ENCODE measurements at regions not wholly inside any gene's neighbourhood (a gene's known extent, or its start where the extent isn't known, plus 50 kb on each side); places are given as distances from the start of the nearest gene placed in this dataset.

- RAD21 ChIA-PET (ENCODE audit: unreplicated experiment): no interaction called here
- TF ChIP-seq ASH2L (IDR thresholded peaks at IDR 0.05; ENCODE audit: borderline replicate concordance, low read depth): no peak
- TF ChIP-seq ZNF24 (IDR thresholded peaks at IDR 0.05): no peak
- TF ChIP-seq POU2F2 (IDR thresholded peaks at IDR 0.05; ENCODE audit: borderline replicate concordance, low read depth, low read length): no peak
- TF ChIP-seq, protein P1, sequence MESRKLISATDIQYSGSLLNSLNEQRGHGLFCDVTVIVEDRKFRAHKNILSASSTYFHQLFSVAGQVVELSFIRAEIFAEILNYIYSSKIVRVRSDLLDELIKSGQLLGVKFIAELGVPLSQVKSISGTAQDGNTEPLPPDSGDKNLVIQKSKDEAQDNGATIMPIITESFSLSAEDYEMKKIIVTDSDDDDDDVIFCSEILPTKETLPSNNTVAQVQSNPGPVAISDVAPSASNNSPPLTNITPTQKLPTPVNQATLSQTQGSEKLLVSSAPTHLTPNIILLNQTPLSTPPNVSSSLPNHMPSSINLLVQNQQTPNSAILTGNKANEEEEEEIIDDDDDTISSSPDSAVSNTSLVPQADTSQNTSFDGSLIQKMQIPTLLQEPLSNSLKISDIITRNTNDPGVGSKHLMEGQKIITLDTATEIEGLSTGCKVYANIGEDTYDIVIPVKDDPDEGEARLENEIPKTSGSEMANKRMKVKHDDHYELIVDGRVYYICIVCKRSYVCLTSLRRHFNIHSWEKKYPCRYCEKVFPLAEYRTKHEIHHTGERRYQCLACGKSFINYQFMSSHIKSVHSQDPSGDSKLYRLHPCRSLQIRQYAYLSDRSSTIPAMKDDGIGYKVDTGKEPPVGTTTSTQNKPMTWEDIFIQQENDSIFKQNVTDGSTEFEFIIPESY (IDR thresholded peaks at IDR 0.05): no peak
- no peak for TF ChIP-seq EED (IDR thresholded peaks at IDR 0.05; ENCODE audit: low read depth)
- TF ChIP-seq, protein P2, sequence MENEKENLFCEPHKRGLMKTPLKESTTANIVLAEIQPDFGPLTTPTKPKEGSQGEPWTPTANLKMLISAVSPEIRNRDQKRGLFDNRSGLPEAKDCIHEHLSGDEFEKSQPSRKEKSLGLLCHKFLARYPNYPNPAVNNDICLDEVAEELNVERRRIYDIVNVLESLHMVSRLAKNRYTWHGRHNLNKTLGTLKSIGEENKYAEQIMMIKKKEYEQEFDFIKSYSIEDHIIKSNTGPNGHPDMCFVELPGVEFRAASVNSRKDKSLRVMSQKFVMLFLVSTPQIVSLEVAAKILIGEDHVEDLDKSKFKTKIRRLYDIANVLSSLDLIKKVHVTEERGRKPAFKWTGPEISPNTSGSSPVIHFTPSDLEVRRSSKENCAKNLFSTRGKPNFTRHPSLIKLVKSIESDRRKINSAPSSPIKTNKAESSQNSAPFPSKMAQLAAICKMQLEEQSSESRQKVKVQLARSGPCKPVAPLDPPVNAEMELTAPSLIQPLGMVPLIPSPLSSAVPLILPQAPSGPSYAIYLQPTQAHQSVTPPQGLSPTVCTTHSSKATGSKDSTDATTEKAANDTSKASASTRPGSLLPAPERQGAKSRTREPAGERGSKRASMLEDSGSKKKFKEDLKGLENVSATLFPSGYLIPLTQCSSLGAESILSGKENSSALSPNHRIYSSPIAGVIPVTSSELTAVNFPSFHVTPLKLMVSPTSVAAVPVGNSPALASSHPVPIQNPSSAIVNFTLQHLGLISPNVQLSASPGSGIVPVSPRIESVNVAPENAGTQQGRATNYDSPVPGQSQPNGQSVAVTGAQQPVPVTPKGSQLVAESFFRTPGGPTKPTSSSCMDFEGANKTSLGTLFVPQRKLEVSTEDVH (IDR thresholded peaks at IDR 0.05; ENCODE audit: low read depth, partially characterized antibody): no peak
- TF ChIP-seq IKZF1 (conservative IDR thresholded peaks at IDR 0.05): no peak
- TF ChIP-seq ESRRA (IDR thresholded peaks at IDR 0.05; ENCODE audit: low read length): no peak
- TF ChIP-seq JUNB (IDR thresholded peaks at IDR 0.05): no peak
- no peak for TF ChIP-seq KLF5 (IDR thresholded peaks at IDR 0.05; ENCODE audit: partially characterized antibody)
- TF ChIP-seq, protein P3, sequence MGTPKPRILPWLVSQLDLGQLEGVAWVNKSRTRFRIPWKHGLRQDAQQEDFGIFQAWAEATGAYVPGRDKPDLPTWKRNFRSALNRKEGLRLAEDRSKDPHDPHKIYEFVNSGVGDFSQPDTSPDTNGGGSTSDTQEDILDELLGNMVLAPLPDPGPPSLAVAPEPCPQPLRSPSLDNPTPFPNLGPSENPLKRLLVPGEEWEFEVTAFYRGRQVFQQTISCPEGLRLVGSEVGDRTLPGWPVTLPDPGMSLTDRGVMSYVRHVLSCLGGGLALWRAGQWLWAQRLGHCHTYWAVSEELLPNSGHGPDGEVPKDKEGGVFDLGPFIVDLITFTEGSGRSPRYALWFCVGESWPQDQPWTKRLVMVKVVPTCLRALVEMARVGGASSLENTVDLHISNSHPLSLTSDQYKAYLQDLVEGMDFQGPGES (IDR thresholded peaks at IDR 0.05): no peak
- TF ChIP-seq, protein P4, sequence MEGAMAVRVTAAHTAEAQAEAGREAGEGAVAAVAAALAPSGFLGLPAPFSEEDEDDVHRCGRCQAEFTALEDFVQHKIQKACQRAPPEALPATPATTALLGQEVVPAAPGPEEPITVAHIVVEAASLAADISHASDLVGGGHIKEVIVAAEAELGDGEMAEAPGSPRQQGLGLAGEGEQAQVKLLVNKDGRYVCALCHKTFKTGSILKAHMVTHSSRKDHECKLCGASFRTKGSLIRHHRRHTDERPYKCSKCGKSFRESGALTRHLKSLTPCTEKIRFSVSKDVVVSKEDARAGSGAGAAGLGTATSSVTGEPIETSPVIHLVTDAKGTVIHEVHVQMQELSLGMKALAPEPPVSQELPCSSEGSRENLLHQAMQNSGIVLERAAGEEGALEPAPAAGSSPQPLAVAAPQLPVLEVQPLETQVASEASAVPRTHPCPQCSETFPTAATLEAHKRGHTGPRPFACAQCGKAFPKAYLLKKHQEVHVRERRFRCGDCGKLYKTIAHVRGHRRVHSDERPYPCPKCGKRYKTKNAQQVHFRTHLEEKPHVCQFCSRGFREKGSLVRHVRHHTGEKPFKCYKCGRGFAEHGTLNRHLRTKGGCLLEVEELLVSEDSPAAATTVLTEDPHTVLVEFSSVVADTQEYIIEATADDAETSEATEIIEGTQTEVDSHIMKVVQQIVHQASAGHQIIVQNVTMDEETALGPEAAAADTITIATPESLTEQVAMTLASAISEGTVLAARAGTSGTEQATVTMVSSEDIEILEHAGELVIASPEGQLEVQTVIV (IDR thresholded peaks at IDR 0.05; ENCODE audit: borderline replicate concordance, partially characterized antibody): no peak
- TF ChIP-seq SMARCA5 (IDR thresholded peaks at IDR 0.05): no peak
- TF ChIP-seq TCF7 (IDR thresholded peaks at IDR 0.05; ENCODE audit: borderline replicate concordance): no peak
- TF ChIP-seq CHD2 (IDR thresholded peaks at IDR 0.05; ENCODE audit: borderline replicate concordance, low read depth, low read length): no peak
- TF ChIP-seq, protein P5, sequence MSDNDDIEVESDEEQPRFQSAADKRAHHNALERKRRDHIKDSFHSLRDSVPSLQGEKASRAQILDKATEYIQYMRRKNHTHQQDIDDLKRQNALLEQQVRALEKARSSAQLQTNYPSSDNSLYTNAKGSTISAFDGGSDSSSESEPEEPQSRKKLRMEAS (IDR thresholded peaks at IDR 0.05; ENCODE audit: low read depth, low read length): no peak
These were observed 238.0 kb upstream of the PPP2R2D start for GRCh38 chr10:131662851-131663250.

More at GRCh38 chr10:131662851-131663250, 238.0 kb upstream of the PPP2R2D start:
- no peaks in the 10 kb centered on the region for H3K9me3 ChIP-seq (replicated peaks; ENCODE audit: control insufficient read depth, insufficient read depth, low read length)
- no peak overlapping the region for H3K4me2 ChIP-seq (ENCODE audit: control insufficient read depth, insufficient read depth)
- H3K9ac ChIP-seq (ENCODE audit: control insufficient read depth, insufficient read depth, low read length): no peak overlapping the region
- H3K27me3 ChIP-seq (replicated peaks in 1 of 2; ENCODE audit: control insufficient read depth in 2 of 2, insufficient read depth in 2 of 2, low read length in 1 of 2): no peaks in the 10 kb centered on the region
- ChIA-PET POLR2A (no interaction called here), CTCF (no interaction called here), SMC1A (ENCODE audit: uncharacterized antibody, unreplicated experiment) (no interaction called here)
- H3K79me2 ChIP-seq (ENCODE audit: control insufficient read depth, insufficient read depth, low read length): no peaks in the 10 kb centered on the region
- 60% methylated on average over 10 of the region's 10 CpGs for WGBS (ENCODE audit: insufficient coverage, insufficient replicate concordance, low lambda C conversion rate, missing lambda C conversion rate)
- ATAC-seq: no peak
- H3K36me3 ChIP-seq (ENCODE audit: control insufficient read depth in 2 of 2, insufficient read depth in 2 of 2, low read length in 1 of 2): no peaks in the 10 kb centered on the region
- H2AFZ ChIP-seq (ENCODE audit: control insufficient read depth, low read depth, low read length): no peak overlapping the region
- intact Hi-C loops (cut with micrococcal nuclease; ENCODE audit: unreplicated experiment): no loop called here
- no peak for FAIRE-seq
- in situ Hi-C loops (cut with MboI): no loop called here
- no peak for DNase-seq (ENCODE audit: low read depth, low spot score)
- no peak overlapping the region for H3K4me3 ChIP-seq
- no peaks in the 10 kb centered on the region for H4K20me1 ChIP-seq (ENCODE audit: control insufficient read depth, insufficient read depth)
- no TSS peak for BruUV-seq (replicated peaks)
- H3K27ac ChIP-seq (ENCODE audit: control insufficient read depth, insufficient read depth): no peak overlapping the region
- H3K4me1 ChIP-seq (ENCODE audit: control insufficient read depth, insufficient read depth, low read length): no peaks in the 10 kb centered on the region
